OCI-M1 (cell line): ENCODE measurements at regions not wholly inside any gene's neighbourhood (a gene's known extent, or its start where the extent isn't known, plus 50 kb on each side); places are given as distances from the start of the nearest gene placed in this dataset.
"Not testable (repeated sequence)": the region's sequence is repeated elsewhere in the genome, so short reads cannot be mapped to it uniquely, and the experiment has no call there.

Experiments used
- DNase-seq: peaks from one replicate; lab custom pipeline; 2025; lab: John Stamatoyannopoulos, UW

- DNase-seq = no peak
Observed at GRCh38 chr2:12877761-12878160, 161.0 kb downstream of the TRIB2 start.

GRCh38 chr2:12879649-12880048 lies 162.9 kb downstream of the TRIB2 start:
- no peak for DNase-seq

GRCh38 chr2:12881952-12882351 lies 165.2 kb downstream of the TRIB2 start:
- DNase-seq = peak; percentile 17

GRCh38 chr2:12882393-12882792 lies 165.7 kb downstream of the TRIB2 start:
- no peak for DNase-seq

GRCh38 chr2:12883906-12884305 lies 167.2 kb downstream of the TRIB2 start:
- no peak for DNase-seq

- no peak for DNase-seq
Observed at GRCh38 chr2:12884713-12885282, 168.1 kb downstream of the TRIB2 start.

GRCh38 chr2:12890066-12890465 lies 173.3 kb downstream of the TRIB2 start:
- no peak for DNase-seq

- no peak for DNase-seq
Observed at GRCh38 chr2:12890481-12890991, 173.8 kb downstream of the TRIB2 start.

GRCh38 chr2:12895017-12895416 lies 178.3 kb downstream of the TRIB2 start:
- DNase-seq = peak; percentile 8

GRCh38 chr2:12896318-12896982 lies 179.7 kb downstream of the TRIB2 start:
- DNase-seq = no peak

GRCh38 chr2:12897181-12897580 lies 180.4 kb downstream of the TRIB2 start:
- peak; percentile 28 for DNase-seq

- no peak for DNase-seq
Observed at GRCh38 chr2:12903272-12903671, 186.5 kb downstream of the TRIB2 start.

- no peak for DNase-seq
Observed at GRCh38 chr2:12910431-12910830, 193.7 kb downstream of the TRIB2 start.

GRCh38 chr2:12915787-12916186 lies 199.1 kb downstream of the TRIB2 start:
- DNase-seq = no peak

- no peak for DNase-seq
Observed at GRCh38 chr2:12918138-12918834, 201.6 kb downstream of the TRIB2 start.

GRCh38 chr2:12918835-12919445 lies 202.2 kb downstream of the TRIB2 start:
- DNase-seq = no peak

GRCh38 chr2:12921321-12921720 lies 204.6 kb downstream of the TRIB2 start:
- DNase-seq = no peak

GRCh38 chr2:12923907-12924610 lies 207.3 kb downstream of the TRIB2 start:
- DNase-seq = no peak

- not testable (repeated sequence) for DNase-seq
Observed at GRCh38 chr2:12926641-12927040, 209.9 kb downstream of the TRIB2 start.

- DNase-seq = peak; percentile 31
Observed at GRCh38 chr2:12928197-12928774, 211.6 kb downstream of the TRIB2 start.

GRCh38 chr2:12928775-12929401 lies 212.2 kb downstream of the TRIB2 start:
- DNase-seq = no peak
